Liver (tissue), 8 donors: ENCODE measurements at regions not wholly inside any gene's neighbourhood (a gene's known extent, or its start where the extent isn't known, plus 50 kb on each side); places are given as distances from the start of the nearest gene placed in this dataset.
"Not testable (repeated sequence)": the region's sequence is repeated elsewhere in the genome, so short reads cannot be mapped to it uniquely, and the experiment has no call there.

Experiments used
- DNase-seq: peaks from one replicate; pipeline ENCODE4 v3.0.0-alpha.2; 2017; ENCODE audit warnings: low spot score
- H3K27ac ChIP-seq, 2 donors: one replicate each; pipeline ENCODE4 v1.7.0; 2013; ENCODE audit warnings: inconsistent platforms in 2 of 2, low read length in 2 of 2, control low read depth in 1 of 2, low read depth in 1 of 2, mild to moderate bottlenecking in 1 of 2
- H3K27me3 ChIP-seq, 4 donors: one replicate each; pipeline versions ENCODE4 v1.6.1 to v1.7.0; 2013; ENCODE audit warnings: low read length in 3 of 4, inconsistent platforms in 1 of 4, mild to moderate bottlenecking in 1 of 4, moderate library complexity in 1 of 4; ENCODE audit not compliant: control insufficient read depth in 4 of 4, insufficient read depth in 4 of 4
- H3K36me3 ChIP-seq, 4 donors: one replicate each; pipeline versions ENCODE4 v1.6.1 to v1.7.0; 2013; ENCODE audit warnings: low read length in 3 of 4, mild to moderate bottlenecking in 3 of 4, low read depth in 1 of 4, moderate library complexity in 1 of 4; ENCODE audit not compliant: control insufficient read depth in 4 of 4, insufficient read depth in 3 of 4
- H3K4me1 ChIP-seq, 4 donors: one replicate each; pipeline versions ENCODE4 v1.6.1 to v1.7.0; 2013; ENCODE audit warnings: low read length in 3 of 4, mild to moderate bottlenecking in 3 of 4, moderate library complexity in 1 of 4; ENCODE audit not compliant: control insufficient read depth in 4 of 4, insufficient read depth in 4 of 4
- H3K4me3 ChIP-seq, 3 donors: one replicate each; pipeline versions ENCODE4 v1.6.1 to v1.7.0; 2013; ENCODE audit warnings: low read length in 3 of 3, control low read depth in 1 of 3, low read depth in 1 of 3, mild to moderate bottlenecking in 1 of 3
- H3K9ac ChIP-seq, 2 donors: one replicate each; pipeline ENCODE4 v1.7.0; 2013; ENCODE audit warnings: low read length in 2 of 2, mild to moderate bottlenecking in 2 of 2, moderate library complexity in 2 of 2, control low read depth in 1 of 2, low read depth in 1 of 2
- H3K9me3 ChIP-seq, 4 donors: one replicate each; pipeline versions ENCODE4 v1.6.1 to v1.7.0; 2013; ENCODE audit warnings: low read length in 3 of 4; ENCODE audit not compliant: control insufficient read depth in 4 of 4
- CTCF ChIP-seq: fragments of 150-350 bp; IDR thresholded peaks from 2 replicates; pipeline ENCODE4 v1.5.1; 2017; ENCODE audit warnings: improper control_type of control experiment, low read depth, low read length; ENCODE audit not compliant: missing input control
- EGR1 ChIP-seq, 2 donors: IDR thresholded peaks; 2 replicates each; pipeline ENCODE4 v1.6.1; 2016 to 2018; ENCODE audit warnings: antibody characterized with exemption in 2 of 2, low read depth in 2 of 2
- FOXA2 ChIP-seq: IDR thresholded peaks from 2 replicates; pipeline ENCODE4 v1.6.1; 2016; ENCODE audit warnings: antibody characterized with exemption
- GABPA ChIP-seq, 2 donors: IDR thresholded peaks in 1 of 2; conservative IDR thresholded peaks in 1 of 2; 2 replicates each; pipeline ENCODE4 v1.6.1; 2016; ENCODE audit warnings: antibody characterized with exemption in 2 of 2, mild to moderate bottlenecking in 1 of 2, moderate library complexity in 1 of 2
- HNF4A ChIP-seq, 2 donors: conservative IDR thresholded peaks; 2 replicates each; pipeline ENCODE4 v1.6.1; 2016; ENCODE audit warnings: antibody characterized with exemption in 2 of 2, mild to moderate bottlenecking in 2 of 2
- HNF4G ChIP-seq: IDR thresholded peaks from 2 replicates; pipeline ENCODE4 v1.6.1; 2016; ENCODE audit warnings: antibody characterized with exemption
- JUND ChIP-seq, 2 donors: IDR thresholded peaks; 2 replicates each; pipeline ENCODE4 v1.6.1; 2016; ENCODE audit warnings: antibody characterized with exemption in 2 of 2
- MAX ChIP-seq: IDR thresholded peaks from 2 replicates; pipeline ENCODE4 v1.6.1; 2016; ENCODE audit warnings: antibody characterized with exemption
- NR2F2 ChIP-seq: IDR thresholded peaks from 2 replicates; pipeline ENCODE4 v1.6.1; 2016; ENCODE audit warnings: antibody characterized with exemption
- RAD21 ChIP-seq, 2 donors: IDR thresholded peaks; 2 replicates each; pipeline ENCODE4 v1.6.1; 2016; ENCODE audit warnings: antibody characterized with exemption in 2 of 2, mild to moderate bottlenecking in 2 of 2
- REST ChIP-seq: IDR thresholded peaks from 2 replicates; pipeline ENCODE4 v1.6.1; 2016; ENCODE audit warnings: antibody characterized with exemption, mild to moderate bottlenecking
- RXRA ChIP-seq, 2 donors: IDR thresholded peaks; 2 replicates each; pipeline ENCODE4 v1.6.1; 2017 to 2018; ENCODE audit warnings: antibody characterized with exemption in 2 of 2, mild to moderate bottlenecking in 1 of 2
- SP1 ChIP-seq: IDR thresholded peaks from 2 replicates; pipeline ENCODE4 v1.6.1; 2018; ENCODE audit warnings: antibody characterized with exemption, mild to moderate bottlenecking
- TAF1 ChIP-seq: conservative IDR thresholded peaks from 2 replicates; pipeline ENCODE4 v1.6.1; 2016; ENCODE audit warnings: antibody characterized with exemption, mild to moderate bottlenecking
- YY1 ChIP-seq: IDR thresholded peaks from 2 replicates; pipeline ENCODE4 v1.6.1; 2016; ENCODE audit warnings: antibody characterized with exemption, mild to moderate bottlenecking
- ZBTB33 ChIP-seq: IDR thresholded peaks from 2 replicates; pipeline ENCODE4 v1.6.1; 2016; ENCODE audit warnings: antibody characterized with exemption
- WGBS: extraction: QIAGEN DNeasy Blood & Tissue Kit; methylation state at CpG from one replicate; pipeline ENCODE4 v1.1.7; 2013; 5-methylcytosine and 5-hydroxymethylcytosine counted together
- donor health status: healthy.
- donor health status: healthy.
- donor health status: healthy.
- donor health status: healthy.
- donor health status: healthy.

- no peaks in the 10 kb centered on the region for H3K36me3 ChIP-seq
- peaks cover 0 to 5% (median 4%) of the 10 kb centered on the region in 4 donors for H3K4me1 ChIP-seq
- no peak overlapping the region for H3K9ac ChIP-seq
- no peak for TF ChIP-seq RAD21 (IDR thresholded peaks at IDR 0.05)
- no peak for TF ChIP-seq JUND (IDR thresholded peaks at IDR 0.05)
- TF ChIP-seq TAF1: no peak
- TF ChIP-seq SP1: no peak
- TF ChIP-seq HNF4A (conservative IDR thresholded peaks at IDR 0.05): no peak
- no peak for TF ChIP-seq FOXA2
- no peak for TF ChIP-seq EGR1 (IDR thresholded peaks at IDR 0.05; ENCODE audit: low read depth in 2 of 2)
- no peak for TF ChIP-seq CTCF
- no peak for TF ChIP-seq GABPA (IDR thresholded peaks at IDR 0.05 in 1 of 2, conservative IDR thresholded peaks at IDR 0.05 in 1 of 2)
- TF ChIP-seq ZBTB33: no peak
- TF ChIP-seq YY1: no peak
- no peak for TF ChIP-seq MAX
- TF ChIP-seq REST: no peak
- TF ChIP-seq RXRA (IDR thresholded peaks at IDR 0.05): no peak
- TF ChIP-seq NR2F2: no peak
- no peak for TF ChIP-seq HNF4G
- H3K4me3 ChIP-seq: no peak overlapping the region
- 90% methylated on average over 9 of the region's 9 CpGs for WGBS
- no peaks in the 10 kb centered on the region for H3K27me3 ChIP-seq
- no peak overlapping the region for H3K27ac ChIP-seq
- peaks cover 0 to 4% (median 3%) of the 10 kb centered on the region in 4 donors for H3K9me3 ChIP-seq
- no peak for DNase-seq
These were observed 105.0 kb downstream of the MFAP3L start for GRCh38 chr4:169921237-169921636.

GRCh38 chr4:169919194-169920124, 106.7 kb downstream of the MFAP3L start:
- not testable (repeated sequence) for DNase-seq, H3K27ac ChIP-seq, H3K4me3 ChIP-seq, H3K9me3 ChIP-seq, H3K9ac ChIP-seq, H3K36me3 ChIP-seq, H3K27me3 ChIP-seq
- peaks cover 5 to 13% (median 10%) of the 10 kb centered on the region in 4 donors for H3K4me1 ChIP-seq
- 79% methylated on average over 12 of the region's 12 CpGs for WGBS
